OCI-LY3 (cell line): ENCODE measurements at regions not wholly inside any gene's neighbourhood (a gene's known extent, or its start where the extent isn't known, plus 50 kb on each side); places are given as distances from the start of the nearest gene placed in this dataset.

ENCODE experiments used
- H2AFZ ChIP-seq: fragments of 200-600, 300-600 bp; shearing (Covaris generic); 2 replicates; pipeline ENCODE4 v1.6.0; 2014; ENCODE audit warnings: antibody characterized with exemption, low read depth, low read length
- H3K27ac ChIP-seq: fragments of 200-600, 300-600 bp; sonication (generic); 2 replicates; pipeline ENCODE4 v1.5.1; 2014; ENCODE audit warnings: mild to moderate bottlenecking, low read length, moderate library complexity, mixed read lengths
- H3K27me3 ChIP-seq: fragments of 200-600, 300-600 bp; sonication (generic); 2 replicates; pipeline ENCODE4 v1.6.1; 2014; ENCODE audit warnings: low read depth, low read length, mixed read lengths
- H3K36me3 ChIP-seq: fragments of 200-600, 300-600 bp; sonication (generic); replicated peaks from 2 replicates; pipeline ENCODE3; 2014; ENCODE audit warnings: low read depth, low read length, mixed read lengths
- H3K4me1 ChIP-seq: fragments of 300-600, 200-600 bp; sonication (generic); 2 replicates; pipeline ENCODE4 v1.6.1; 2014; ENCODE audit warnings: low read length, mixed read lengths
- H3K4me2 ChIP-seq: fragments of 200-600, 300-600 bp; sonication (generic); 2 replicates; pipeline ENCODE4 v1.6.1; 2014; ENCODE audit warnings: low read length, mixed read lengths
- H3K4me3 ChIP-seq: fragments of 300-600, 200-600 bp; sonication (generic); 2 replicates; pipeline ENCODE4 v1.5.1; 2014; ENCODE audit warnings: antibody characterized with exemption, mild to moderate bottlenecking, low read length, moderate library complexity
- H3K79me2 ChIP-seq: fragments of 300-600, 200-600 bp; shearing (Covaris generic); 2 replicates; pipeline ENCODE4 v1.6.1; 2014; ENCODE audit warnings: mild to moderate bottlenecking, low read length, mixed read lengths
- H3K9ac ChIP-seq: fragments of 300-600, 200-600 bp; shearing (Covaris generic); 2 replicates; pipeline ENCODE4 v1.6.0; 2014; ENCODE audit warnings: mild to moderate bottlenecking, low read length, moderate library complexity
- H3K9me3 ChIP-seq: fragments of 200-600, 300-600 bp; shearing (Covaris generic); 2 replicates; pipeline ENCODE4 v1.6.1; 2014; ENCODE audit warnings: low read length, mixed read lengths; ENCODE audit not compliant: insufficient read depth
- H4K20me1 ChIP-seq: fragments of 200-600, 300-600 bp; sonication (generic); 2 replicates; pipeline ENCODE4 v1.6.1; 2016; ENCODE audit warnings: low read length, mixed read lengths; ENCODE audit not compliant: insufficient read depth
- CTCF ChIP-seq: fragments of 200-600, 300-600 bp; sonication (generic); IDR thresholded peaks from 2 replicates; pipeline ENCODE4 v1.5.1; 2014; ENCODE audit warnings: antibody characterized with exemption, low read length, low read depth
- EZH2phosphoT487 ChIP-seq: fragments of 200-600 bp; shearing (Covaris generic); IDR thresholded peaks from 2 replicates; pipeline ENCODE4 v1.6.1; 2018; ENCODE audit warnings: antibody characterized with exemption, mixed run types, low read depth

DNA sequence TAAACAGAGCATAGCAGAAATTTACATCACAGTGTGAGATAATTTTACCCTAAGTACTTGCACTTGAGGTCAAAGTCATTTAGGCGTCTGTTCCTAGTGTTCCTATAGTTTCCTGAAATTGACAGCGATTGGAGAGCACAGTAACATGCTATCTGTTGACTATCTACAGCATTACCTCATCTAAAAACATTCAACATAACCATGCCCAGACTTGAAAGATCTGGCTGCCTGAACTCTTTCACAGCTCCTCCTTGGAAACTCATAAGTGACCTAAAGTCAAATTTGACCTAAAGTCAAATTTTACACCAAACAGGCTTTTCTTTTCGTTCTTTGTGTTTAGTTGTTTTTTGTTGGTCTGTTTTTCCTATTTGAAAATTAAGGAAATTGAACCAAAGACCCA is 233.8 kb upstream of the UBASH3B start:
- TF ChIP-seq EZH2phosphoT487 (no peak), CTCF (no peak)
- Histone ChIP-seq H3K27me3 (no peaks in the 10 kb centered on the region), H3K9me3 (no peaks in the 10 kb centered on the region), H2AFZ (no peak overlapping the region), H3K4me3 (no peak overlapping the region), H3K27ac (no peak overlapping the region), H4K20me1 (no peaks in the 10 kb centered on the region), H3K9ac (no peak overlapping the region), H3K79me2 (no peaks in the 10 kb centered on the region), H3K36me3 (no peaks in the 10 kb centered on the region), H3K4me1 (no peaks in the 10 kb centered on the region), H3K4me2 (no peak overlapping the region)

GRCh38 chr11:122418032-122418431 is 237.5 kb upstream of the UBASH3B start:
- Histone ChIP-seq H3K4me2 (no peak overlapping the region), H3K9ac (no peak overlapping the region), H3K9me3 (peaks cover 8% of the 10 kb centered on the region; the same call in 1 of the 2 replicates), H3K4me3 (no peak overlapping the region), H4K20me1 (no peaks in the 10 kb centered on the region), H3K4me1 (no peaks in the 10 kb centered on the region), H2AFZ (no peak overlapping the region), H3K27ac (no peak overlapping the region), H3K36me3 (no peaks in the 10 kb centered on the region), H3K79me2 (no peaks in the 10 kb centered on the region), H3K27me3 (no peaks in the 10 kb centered on the region)
- TF ChIP-seq EZH2phosphoT487 (no peak), CTCF (no peak)

- no peak for TF ChIP-seq EZH2phosphoT487
- Histone ChIP-seq H3K36me3 (no peaks in the 10 kb centered on the region), H4K20me1 (no peaks in the 10 kb centered on the region), H3K79me2 (no peaks in the 10 kb centered on the region), H3K9me3 (peaks cover 8% of the 10 kb centered on the region; the same call in 1 of the 2 replicates), H3K4me2 (no peak overlapping the region), H3K4me3 (no peak overlapping the region), H3K9ac (no peak overlapping the region), H3K27ac (no peak overlapping the region), H3K4me1 (no peaks in the 10 kb centered on the region), H2AFZ (no peak overlapping the region), H3K27me3 (no peaks in the 10 kb centered on the region)
These were observed 241.0 kb upstream of the UBASH3B start for GRCh38 chr11:122414406-122415018.

GRCh38 chr11:122413677-122414076 is 241.8 kb upstream of the UBASH3B start:
- no peak for TF ChIP-seq EZH2phosphoT487
- no peak for TF ChIP-seq CTCF
- peaks cover 8% of the 10 kb centered on the region; the same call in 1 of the 2 replicates for H3K9me3 ChIP-seq

More at GRCh38 chr11:122413677-122414076, 241.8 kb upstream of the UBASH3B start:
- no peak overlapping the region for H3K9ac ChIP-seq
- no peaks in the 10 kb centered on the region for H3K36me3 ChIP-seq
- H3K4me3 ChIP-seq, result no peak overlapping the region
- no peak overlapping the region for H3K4me2 ChIP-seq
- H2AFZ ChIP-seq, result no peak overlapping the region
- no peak overlapping the region for H3K27ac ChIP-seq
- H3K79me2 ChIP-seq, result no peaks in the 10 kb centered on the region
- H3K4me1 ChIP-seq, result peaks cover 2% of the 10 kb centered on the region
- no peaks in the 10 kb centered on the region for H3K27me3 ChIP-seq
- H4K20me1 ChIP-seq, result no peaks in the 10 kb centered on the region
